Forelimb muscle (tissue), 1 donor: ENCODE measurements at regions not wholly inside any gene's neighbourhood (a gene's known extent, or its start where the extent isn't known, plus 50 kb on each side); places are given as distances from the start of the nearest gene placed in this dataset.
"Not testable (repeated sequence)": the region's sequence is repeated elsewhere in the genome, so short reads cannot be mapped to it uniquely, and the experiment has no call there.

Experiments
- DNase-seq: peaks from one replicate; pipeline ENCODE4 v3.0.0-alpha.2; 2013; ENCODE audit warnings: low read depth

DNA sequence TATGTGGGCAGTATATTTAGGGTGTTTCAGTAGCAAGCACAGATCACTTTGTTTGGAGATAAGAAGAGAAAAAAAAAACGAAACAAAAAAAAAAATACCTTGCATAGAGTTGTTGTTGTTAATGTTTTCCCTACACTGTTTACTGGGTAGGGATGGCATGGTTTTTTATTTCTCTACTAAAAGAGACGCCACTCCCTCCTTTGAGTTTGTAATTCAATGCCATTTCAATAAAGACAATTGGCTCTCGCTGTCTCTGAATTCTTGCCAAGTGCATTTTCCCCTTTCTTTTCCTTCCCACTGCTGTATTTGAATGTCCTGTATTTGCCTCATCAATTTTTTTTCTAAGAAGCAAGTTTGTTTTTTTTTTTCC lies 213.9 kb upstream of the UBASH3B start:
- peak; percentile 36 for DNase-seq

DNA sequence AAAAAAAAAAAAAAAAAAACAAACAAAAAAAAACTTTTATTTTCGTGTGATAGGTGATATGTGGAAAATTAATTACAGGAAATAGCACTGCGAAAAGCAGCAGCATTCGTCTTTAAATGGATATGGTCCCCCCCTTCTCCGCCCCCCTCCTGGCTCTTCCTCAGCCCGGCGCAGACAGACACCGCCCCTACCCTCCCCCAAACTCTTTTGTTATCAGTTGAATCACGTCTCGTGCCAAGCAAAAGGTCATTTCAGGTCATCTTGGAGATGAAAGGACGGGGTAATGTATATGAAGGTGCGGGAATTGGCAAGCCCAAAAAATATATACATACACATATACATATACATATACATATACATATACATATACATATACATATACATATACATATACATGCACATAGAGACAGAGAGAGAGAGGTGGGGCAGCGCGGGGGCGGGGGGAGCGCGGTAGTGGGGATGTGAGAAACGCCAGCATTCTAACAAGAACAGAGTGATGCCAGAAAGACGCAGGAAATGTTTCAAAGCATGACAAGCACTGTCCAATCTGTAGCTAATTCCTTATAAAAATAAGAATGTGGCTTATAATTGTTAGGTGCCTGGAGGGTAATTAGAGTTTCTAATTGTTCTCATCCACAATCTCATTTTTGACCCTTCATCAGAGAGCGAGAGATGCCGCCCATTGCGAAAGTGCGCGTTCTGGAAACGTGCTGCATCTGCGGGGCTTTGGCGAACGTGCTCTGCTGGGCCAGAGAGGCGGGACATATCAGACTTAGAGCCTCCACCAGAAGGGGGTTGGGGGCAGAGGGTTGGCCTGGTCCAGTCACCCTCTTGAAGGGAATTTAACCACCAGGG lies 214.5 kb upstream of the UBASH3B start:
- peak; percentile 19 for DNase-seq

GRCh38 chr11:122439866-122440810 lies 215.4 kb upstream of the UBASH3B start:
- DNase-seq = peak; percentile 62

GRCh38 chr11:122436188-122436555 lies 219.3 kb upstream of the UBASH3B start:
- no peak for DNase-seq

DNA sequence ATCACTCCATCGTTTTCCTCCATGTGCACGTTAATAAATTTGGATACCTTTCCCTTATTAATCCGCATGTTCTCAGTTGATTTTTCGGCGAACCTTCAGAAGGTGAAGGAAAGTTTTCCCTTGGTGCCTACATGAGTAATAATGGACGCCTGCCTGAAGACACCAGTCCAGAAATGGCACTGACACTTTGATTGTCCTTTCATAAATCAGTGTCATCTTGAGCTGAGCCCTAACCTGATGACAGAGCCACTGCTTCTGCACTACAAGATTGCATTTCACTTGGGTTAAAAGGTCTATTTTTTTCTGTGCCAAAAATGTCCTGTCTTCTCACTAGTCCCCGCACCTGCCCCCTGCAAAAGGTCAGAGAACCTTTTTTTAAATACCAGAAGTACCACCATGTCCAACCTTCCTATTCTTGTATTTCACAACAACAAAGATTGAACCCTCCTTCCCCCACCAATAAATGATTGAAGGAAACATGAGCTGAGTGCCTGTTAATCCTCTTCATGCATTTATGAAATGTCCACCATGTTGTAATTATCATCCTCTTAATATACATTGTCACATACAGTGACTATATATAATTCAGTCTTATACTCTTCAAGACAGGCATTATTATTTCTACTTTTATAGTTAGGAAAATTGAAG lies 219.9 kb upstream of the UBASH3B start:
- no peak for DNase-seq

- no peak for DNase-seq
Observed at GRCh38 chr11:122434786-122435185, 220.7 kb upstream of the UBASH3B start.

DNA sequence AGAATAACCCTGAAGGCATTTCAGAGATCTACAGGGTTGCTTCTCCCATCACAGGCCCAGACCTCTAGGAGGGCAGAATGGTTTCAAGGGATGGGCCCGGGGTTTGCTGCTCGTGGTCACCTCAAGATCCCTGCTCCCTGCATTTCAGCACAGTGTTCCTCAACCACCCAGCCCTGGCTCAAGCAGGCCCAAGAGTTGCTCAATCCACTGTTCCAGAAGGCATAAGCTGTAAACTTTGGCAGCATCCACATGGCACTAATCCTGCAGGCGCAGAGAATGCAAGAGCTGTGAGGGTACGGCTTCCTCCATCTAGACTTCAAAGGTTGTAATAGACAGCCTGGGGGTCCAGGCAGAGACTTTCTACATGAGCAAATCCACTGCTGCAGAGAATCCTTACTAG lies 225.0 kb upstream of the UBASH3B start:
- DNase-seq = no peak

DNA sequence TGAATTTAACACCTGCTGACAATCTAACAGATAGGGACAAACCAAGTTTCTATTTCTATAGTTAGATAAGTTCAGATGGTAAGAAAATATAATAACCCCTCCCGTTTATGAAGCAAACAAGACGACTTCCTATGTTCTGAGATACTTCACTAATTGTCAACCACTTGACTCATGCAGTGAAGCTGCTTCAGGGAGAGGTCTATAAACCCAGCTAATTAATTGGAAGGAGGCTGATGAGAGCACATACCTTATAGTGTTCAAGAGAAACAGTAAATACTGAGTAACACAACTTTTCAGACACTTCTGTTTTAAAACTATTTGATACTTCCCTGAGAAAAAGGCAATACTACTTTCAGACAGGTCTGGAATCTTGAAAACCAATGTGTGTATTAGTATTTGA lies 229.4 kb upstream of the UBASH3B start:
- DNase-seq = no peak

- DNase-seq = peak; percentile 4
Observed at GRCh38 chr11:122424636-122425035, 230.9 kb upstream of the UBASH3B start.

GRCh38 chr11:122423886-122424285 lies 231.6 kb upstream of the UBASH3B start:
- no peak for DNase-seq

DNA sequence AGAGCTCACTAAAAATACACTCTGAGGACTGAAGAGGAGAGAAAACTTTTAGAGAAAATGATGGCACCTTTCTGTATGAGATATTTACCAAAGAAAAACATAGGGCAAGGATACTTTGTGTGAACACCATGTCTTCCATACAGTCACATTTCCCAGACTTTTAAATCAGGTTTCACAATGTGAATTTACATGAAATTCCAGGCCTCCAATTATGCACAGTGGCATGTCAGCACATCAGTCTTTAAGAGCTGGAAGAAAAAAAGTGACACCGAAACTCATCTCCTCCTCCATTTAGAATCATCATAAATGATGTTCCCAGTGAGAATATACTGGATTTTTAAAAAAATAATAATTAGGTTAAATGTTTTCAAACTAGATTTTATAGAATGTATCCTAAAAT lies 232.2 kb upstream of the UBASH3B start:
- no peak for DNase-seq

DNA sequence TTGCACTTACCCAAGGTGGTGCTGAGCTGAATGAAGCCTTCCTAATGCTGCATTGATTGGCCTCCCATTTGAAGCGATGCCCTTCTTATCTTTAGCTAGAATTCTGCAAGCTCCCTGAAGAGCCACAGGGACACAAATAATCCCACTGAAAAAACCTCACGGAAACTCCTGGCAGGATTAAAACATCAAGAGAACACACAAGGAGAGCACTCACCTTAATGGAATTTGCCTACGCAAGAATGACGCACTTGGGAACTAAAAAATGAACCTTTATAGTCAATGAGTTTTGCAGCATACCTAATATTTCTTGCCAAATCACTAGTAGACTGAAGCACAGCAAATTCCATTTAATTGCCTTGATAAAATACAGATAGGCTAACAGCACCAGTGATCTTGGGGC lies 232.8 kb upstream of the UBASH3B start:
- DNase-seq = no peak

- DNase-seq = no peak
Observed at GRCh38 chr11:122421702-122422101, 233.8 kb upstream of the UBASH3B start.

DNA sequence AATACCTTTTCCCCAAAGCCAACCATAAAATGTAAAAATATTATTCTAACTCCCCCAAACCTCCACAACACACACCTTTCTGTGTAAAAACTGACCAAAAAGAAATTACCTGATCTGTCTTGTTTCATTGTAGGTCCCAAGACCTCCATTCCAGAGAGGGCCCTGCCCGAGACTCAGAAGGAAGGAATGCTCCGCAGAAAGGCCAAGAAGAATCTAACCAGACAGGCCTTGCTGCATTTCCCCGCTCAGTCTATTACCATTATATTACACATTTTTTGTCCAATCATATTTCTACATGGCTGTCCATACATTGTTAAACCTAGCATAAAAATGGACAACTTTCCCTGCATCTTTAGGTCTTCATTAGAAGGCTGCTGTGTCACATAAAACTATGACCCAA lies 237.5 kb upstream of the UBASH3B start:
- DNase-seq = no peak

- no peak for DNase-seq
Observed at GRCh38 chr11:122414406-122415018, 241.0 kb upstream of the UBASH3B start.

DNA sequence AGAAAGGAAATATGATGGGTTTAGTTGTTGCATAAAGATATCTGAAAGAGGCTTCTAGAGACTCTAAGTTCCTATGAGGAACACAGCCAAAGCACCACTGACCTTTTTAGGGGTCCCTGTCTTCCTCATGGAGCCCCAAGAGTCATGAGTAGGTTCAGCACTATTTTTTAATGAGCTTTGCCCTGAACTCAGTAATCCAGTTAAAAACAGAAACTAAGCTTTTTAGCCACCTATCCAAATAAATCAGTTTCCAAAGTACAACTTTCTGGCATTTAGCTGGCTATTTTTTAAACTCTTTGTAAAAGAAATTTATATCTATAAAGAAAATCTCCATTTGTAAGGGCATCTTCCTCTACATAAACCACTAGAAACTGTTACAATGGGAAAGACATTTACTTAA lies 241.8 kb upstream of the UBASH3B start:
- no peak for DNase-seq

GRCh38 chr11:122412581-122412980 lies 242.9 kb upstream of the UBASH3B start:
- no peak for DNase-seq

DNA sequence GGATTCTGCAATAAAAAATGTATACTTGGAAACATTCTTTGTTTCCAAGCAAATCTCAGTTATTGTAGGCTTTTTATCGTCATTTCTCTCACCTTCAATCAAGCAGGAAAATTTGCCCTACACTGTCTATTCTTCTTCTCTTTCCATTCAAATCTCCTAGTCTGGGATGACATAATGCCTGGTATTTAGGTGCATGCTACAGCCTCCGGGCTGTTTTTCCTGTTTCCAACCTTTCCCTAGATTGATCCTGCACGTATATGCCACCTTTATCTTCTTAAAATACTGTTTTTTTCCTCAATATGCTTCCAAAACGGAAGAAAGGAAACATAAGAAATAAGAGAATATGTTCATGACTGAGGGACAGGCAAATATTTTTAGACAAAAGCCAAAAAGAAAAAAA lies 249.1 kb upstream of the UBASH3B start:
- DNase-seq = no peak

DNA sequence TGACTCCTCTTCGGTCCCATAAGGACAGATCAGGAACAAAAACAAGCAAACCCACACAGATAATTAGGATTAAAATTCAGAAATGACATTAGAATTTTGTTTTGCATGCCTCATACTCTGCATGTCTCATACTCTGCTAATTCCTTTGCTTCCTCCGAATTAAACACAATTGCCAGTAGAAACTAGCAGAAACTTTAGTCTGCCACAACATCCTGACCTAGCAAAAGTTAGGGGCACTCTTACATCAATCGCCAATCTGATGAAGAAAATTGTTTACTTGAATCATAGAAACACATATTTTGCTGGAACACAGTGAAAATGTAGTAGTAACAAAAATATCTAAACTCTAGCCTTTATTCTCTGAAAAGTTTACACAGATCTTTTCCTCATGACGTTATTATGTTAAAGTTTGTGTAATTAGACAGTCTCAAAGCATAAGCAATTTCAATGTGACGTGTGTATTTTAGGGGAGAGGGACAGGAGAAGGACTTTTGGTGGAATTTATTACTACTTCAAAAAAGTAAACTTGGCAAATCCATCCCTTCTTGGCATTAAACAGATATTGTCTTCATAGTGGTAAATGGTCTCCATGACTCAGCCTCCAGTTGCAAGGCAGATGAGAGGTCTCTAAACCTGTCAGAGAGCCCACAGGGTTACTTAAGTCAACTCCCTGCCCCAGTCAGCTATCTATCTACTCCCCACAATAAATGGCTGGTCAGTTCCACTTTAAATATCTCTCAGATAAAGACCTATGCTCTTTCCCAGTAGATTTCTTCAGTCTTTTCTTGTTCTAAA lies 249.8 kb upstream of the UBASH3B start:
- DNase-seq = no peak

DNA sequence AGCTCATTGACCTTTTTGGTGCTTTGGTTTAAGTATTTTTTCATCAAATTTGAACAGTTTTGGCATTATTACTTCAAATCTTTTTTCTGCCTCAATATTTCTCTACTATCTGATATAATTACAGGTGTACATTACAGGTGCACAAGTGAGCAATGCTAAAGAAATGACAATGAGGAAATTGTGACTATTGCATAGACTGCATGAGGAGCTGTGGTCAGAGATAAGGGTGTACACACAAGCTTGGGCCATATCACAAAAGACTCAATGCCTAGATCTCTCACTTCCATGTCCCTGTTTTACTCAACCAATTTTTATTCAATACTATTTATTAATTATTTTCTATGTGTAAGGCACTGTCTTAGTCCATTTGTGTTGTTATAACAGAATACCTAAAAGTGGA lies 251.0 kb upstream of the UBASH3B start:
- DNase-seq = no peak

- DNase-seq = not testable (repeated sequence)
Observed at GRCh38 chr11:122401581-122401980, 253.9 kb upstream of the UBASH3B start.
